Activated CD4-positive, alpha-beta T cell treated with anti-CD3 and anti-CD28 coated beads, Interleukin-2, Interleukin-4, amounts not matched to agents 100 ng/mL and 50 ng/mL, durations not matched to agents 16 hours and 8 hours (primary cell): ENCODE measurements at regions not wholly inside any gene's neighbourhood (a gene's known extent, or its start where the extent isn't known, plus 50 kb on each side); places are given as distances from the start of the nearest gene placed in this dataset.

Experiments used
- DNase-seq: peaks from one replicate; pipeline ENCODE4 v3.0.0-alpha.2; 2020; ENCODE audit warnings: low spot score

DNA sequence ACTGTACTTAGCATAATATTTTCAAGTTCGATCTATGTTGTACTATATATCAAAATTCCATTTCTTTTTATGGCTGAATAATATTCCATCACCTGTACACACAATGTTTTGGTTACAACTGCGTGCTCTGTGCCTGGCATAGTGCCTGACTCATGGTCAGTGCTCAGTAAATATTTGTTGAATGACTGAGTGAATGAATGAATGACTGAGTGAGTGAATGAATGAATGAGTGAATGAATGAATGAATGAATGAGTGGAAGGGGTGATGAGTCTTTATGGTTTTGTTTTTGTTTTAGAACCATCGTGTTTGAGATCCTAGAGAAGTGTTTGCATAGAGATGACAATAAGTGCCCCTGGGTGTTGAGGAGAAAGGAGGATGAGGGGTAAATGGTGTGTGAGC lies 155.3 kb downstream of the MRM1 start:
- no peak for DNase-seq

DNA sequence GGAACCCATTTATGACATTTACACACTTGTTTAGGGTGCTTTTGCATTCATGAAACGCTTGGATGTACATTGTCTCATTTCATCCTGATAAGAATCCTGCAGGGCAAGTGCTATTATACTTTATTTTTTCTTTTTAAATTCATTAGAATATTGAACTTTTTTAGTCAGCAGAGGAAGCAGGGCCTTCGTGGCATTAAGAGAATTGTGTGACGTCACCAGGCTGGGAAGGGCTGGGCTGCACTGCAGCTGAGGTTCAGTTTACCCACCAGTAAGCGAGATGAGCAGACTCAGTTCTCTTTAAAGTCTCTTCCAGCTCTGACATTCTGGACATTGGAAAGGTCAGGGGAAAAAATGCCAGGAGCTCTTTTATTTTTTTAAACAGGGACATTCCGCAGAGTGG lies 159.0 kb downstream of the MRM1 start:
- no peak for DNase-seq

DNA sequence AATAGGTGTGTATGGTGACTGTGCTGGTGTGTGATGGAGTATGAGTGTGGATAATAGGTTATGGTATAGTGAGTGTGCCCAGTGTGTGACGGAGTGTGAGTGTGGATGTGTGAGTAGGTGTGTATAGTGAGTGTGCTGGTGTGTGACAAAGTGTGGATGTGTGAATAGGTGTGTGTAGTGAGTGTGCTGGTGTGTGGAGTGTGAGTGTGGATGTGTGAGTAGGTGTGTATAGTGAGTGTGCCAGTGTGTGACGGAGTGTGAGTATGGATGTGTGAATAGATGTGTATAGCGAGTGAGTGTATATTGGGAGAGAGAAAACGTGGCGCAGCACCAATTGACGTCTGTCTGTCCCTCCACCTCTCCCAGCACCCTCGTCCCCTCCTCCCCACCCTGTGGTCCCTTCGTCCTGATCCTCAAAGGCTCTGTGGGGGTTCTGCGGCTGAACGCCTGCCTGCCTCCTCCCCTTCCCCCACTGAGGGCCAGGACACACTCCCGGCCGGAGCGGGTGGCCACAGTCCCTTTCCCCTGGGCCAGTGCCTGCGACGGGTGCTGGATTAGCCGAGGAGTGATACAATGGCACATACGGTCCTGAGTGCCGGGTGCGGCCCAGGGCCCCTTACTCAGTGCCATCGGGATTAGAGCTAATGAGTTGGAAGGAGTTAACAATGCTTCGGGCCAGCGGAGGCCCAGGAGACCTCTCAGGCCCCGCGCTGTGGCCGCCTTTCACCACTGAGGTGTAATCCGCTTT lies 160.0 kb downstream of the MRM1 start:
- DNase-seq = no peak

- DNase-seq = no peak
Observed at GRCh38 chr17:36765436-36766043, 164.2 kb downstream of the MRM1 start.

DNA sequence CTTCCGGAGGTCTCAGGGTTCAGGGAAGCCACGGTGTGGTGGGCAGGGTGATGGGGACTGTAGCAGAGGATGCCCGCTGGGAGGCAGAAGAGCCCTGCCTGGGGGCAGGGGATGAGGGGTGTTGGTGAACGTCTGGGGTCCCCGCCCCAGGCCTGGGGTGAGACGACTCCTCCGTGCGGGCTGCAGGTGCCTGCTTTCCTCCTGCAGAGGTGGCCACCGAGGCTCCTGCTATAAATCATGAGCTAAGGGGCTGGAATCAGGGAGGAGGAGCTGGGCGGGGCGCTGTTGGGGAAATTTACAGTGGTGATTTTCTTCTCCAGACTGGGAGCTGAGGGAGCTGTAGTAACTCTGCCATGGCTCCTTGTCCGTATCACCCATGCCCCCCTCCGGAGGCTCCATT lies 167.0 kb downstream of the MRM1 start:
- DNase-seq = no peak

GRCh38 chr17:36773039-36773438 lies 164.2 kb upstream of the LHX1 start:
- no peak for DNase-seq

GRCh38 chr17:36777118-36777517 lies 160.2 kb upstream of the LHX1 start:
- DNase-seq = no peak

GRCh38 chr17:36778448-36778847 lies 158.8 kb upstream of the LHX1 start:
- no peak for DNase-seq

DNA sequence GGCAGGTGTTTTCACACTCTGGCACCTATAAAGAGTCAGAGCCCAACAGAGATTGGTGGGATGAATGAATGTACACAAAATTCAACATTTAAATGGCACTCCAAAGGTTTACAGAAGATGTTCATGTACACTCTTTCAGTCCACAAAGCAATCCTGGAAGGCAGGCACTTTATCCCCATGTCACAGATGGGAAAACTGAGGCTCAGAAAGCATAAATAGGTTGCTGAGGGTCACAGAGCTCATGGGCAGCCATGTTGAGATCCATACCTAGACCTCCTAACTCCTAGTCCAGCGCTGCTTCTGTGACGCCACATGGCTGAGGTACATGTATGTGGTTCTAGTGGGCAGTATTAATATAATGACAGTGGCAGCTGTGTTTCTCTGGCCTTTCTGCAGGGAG lies 157.7 kb upstream of the LHX1 start:
- no peak for DNase-seq

DNA sequence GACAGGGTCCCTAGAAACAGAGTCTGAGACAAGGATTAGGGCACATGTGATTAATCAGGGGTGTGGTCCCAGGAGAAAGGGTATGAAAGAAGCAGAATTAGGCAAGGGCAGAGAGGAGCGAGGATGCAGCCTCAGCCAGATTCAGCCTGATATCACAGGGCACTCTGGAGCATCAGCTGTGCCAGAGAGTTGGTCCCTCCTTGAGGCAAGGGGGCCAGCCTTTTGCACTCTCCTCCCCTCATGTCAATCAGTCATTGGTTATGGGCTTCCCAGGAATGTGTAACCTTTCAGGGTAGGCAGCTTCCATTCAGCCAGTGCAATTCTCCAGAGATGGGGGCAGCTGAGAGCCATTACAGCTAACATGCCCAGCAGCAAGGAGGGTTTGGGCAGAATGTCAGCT lies 152.6 kb upstream of the LHX1 start:
- no peak for DNase-seq

DNA sequence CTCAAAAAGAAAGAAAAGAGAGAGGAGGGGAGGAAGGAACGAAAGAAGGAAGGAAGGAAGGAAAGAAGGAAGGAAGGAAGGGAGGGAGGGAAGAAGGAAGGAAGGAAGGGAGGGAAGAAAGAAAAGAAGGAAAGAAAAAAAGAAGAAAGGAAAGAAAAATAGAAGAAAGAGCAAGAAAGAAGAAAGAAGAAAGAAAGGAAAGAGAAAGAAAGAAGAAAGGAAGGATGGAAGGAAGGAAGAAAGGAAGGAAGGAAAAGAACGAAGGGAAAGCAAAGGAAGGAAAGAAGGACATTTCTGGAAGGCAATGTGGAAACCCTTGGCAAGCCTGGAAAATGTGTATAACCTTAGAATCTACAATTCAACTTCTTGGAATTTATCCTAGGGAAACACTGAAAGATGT lies 150.4 kb upstream of the LHX1 start:
- no peak for DNase-seq

DNA sequence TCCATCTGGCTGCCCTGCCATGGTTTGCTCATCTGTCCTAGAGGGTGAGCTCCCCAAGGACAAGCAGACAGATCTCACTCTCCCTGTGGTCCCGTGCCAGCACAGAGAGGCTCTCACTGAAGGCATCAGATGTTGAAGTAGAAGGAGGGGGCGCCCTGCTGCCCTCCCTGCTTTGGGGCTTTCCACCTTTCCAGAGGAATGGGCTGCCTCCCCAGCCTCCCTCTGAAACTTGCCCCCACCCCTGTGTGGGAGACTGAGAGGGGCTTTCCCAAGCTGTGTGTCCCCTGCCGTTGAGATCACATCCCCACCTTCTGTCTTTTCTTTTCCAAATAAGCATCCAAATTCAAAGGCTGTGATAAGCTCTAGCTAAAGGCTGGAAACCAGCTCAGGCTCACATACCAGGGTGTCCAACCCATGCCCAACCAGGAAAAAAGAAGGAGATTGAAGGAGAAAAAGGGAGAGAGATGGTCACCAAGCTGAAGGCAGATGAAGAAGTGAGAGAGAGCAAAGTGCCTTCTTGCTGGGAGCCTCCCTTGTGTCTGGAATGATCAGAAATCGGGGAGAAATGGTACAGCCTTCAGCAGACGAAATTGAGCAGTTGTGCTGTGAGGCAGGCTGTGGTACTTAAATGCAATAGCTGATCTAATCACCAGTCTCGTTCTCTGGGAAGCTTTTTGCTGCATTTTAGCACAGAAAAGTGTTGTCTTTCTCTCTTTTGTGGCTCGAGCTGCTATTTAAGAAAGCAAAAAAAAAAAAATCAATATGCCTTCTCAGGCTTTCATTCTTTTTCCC lies 145.9 kb upstream of the LHX1 start:
- no peak for DNase-seq

- DNase-seq = no peak
Observed at GRCh38 chr17:36791942-36792475, 145.3 kb upstream of the LHX1 start.

DNA sequence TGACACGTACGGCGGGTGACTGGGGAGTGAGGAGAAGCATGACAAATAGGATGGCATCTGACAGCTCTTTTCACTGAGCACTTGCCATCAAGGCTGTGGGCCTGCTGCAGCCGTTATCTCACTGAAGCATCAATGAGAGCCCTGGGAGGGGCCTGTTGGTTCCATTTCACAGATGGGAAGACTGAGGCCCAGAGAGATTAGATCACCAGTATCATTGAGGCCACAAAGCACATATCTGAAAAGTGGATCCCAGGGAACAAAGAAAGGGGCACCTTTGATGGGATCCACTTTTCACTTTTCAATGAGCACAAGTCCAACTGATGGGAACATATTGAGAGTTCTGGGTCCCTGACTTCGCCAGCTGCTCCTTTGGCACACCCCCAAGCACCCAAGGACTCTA lies 144.4 kb upstream of the LHX1 start:
- DNase-seq = no peak

GRCh38 chr17:36793976-36794375 lies 143.3 kb upstream of the LHX1 start:
- DNase-seq = no peak

DNA sequence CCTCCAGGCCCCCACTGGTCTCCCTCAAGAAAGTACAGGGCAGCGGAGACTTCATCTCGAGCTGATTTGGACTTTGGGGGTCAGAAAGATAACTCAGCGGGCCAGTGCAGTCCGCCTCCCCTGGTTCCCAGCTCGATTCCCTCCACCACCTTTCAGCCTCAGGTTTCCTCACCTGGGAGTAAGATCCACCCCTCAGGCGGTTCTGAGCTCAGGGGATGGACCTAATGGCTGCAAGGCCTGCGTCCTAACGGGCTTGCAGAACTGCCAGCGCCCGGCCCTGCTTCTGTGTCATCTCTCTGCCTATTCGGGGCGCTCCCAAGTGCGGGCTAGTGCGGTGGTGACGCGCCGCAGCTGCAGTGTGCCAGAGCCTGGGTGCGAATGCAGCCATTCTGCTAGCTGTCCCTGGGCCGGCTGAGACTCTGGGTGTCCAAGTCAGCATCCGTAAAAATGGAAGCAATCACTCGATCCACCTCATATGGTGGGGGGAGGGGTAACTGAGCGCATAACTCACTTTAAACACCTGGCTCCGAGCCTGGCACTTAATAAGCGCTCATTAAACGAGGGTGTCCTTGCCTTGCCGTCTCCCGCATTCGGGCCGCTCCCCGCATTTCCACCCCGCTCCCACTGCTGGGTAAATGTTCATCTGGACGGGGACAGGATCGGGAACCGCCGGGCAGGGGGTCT lies 129.6 kb upstream of the LHX1 start:
- no peak for DNase-seq

GRCh38 chr17:36808180-36808661 lies 129.1 kb upstream of the LHX1 start:
- no peak for DNase-seq

DNA sequence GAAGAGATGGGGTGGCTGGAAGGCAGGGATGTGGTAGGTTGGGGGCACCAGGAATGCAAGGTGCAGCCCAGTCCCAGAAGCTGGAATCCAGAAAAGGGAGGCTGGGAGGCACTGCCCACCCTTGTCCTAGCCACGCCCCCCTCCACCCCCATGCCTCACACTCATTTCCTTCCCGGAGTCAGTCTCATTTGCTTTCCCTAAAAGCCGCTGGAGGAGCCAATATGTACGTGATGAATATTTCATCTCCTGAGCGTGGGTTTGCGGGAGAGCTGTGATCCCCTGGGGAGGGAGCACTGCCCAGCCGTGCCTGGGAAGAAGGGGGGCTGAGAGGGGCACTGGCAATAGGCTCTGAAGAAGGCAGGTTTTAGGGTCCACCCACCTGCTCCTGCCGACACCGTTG lies 124.5 kb upstream of the LHX1 start:
- no peak for DNase-seq

- DNase-seq = no peak
Observed at GRCh38 chr17:36813357-36813756, 123.9 kb upstream of the LHX1 start.

- no peak for DNase-seq
Observed at GRCh38 chr17:36813957-36814563, 123.2 kb upstream of the LHX1 start.

DNA sequence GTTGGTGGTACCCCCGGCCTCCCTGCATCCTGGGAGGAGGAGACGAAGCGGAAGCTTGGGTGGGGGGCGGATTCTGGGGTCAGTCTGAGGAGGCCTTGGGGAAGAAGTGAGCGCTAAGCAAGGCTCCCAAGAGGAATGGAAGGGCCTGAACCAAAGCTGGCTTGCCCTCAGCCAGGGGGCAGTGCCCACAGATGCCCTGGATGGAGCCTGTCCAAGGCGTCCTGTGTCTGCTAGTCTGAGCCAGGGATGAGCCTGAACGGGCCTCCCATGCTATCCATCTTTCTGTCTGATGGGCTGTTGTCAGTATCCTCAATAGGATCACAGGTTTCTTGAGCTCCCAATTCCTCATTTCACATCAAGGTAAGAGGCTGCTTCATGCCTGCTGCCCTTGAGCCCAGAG lies 122.3 kb upstream of the LHX1 start:
- no peak for DNase-seq
